Neural cell (in vitro differentiated cells): ENCODE measurements at regions not wholly inside any gene's neighbourhood (a gene's known extent, or its start where the extent isn't known, plus 50 kb on each side); places are given as distances from the start of the nearest gene placed in this dataset.

ENCODE experiments used
- H2AFZ ChIP-seq: fragments of 200-600, 300-800 bp; sonication (generic), shearing (Covaris generic); 2 replicates; pipeline ENCODE4 v1.6.0; 2014; ENCODE audit warnings: low read depth, mild to moderate bottlenecking, antibody characterized with exemption, low read length, moderate library complexity
- H3F3A ChIP-seq: fragments of 200-600 bp; shearing (Covaris generic); 2 replicates; pipeline ENCODE4 v1.6.1; 2016; ENCODE audit warnings: mild to moderate bottlenecking, moderate library complexity, mixed read lengths, antibody characterized with exemption, low read length; ENCODE audit not compliant: insufficient read depth, poor library complexity, severe bottlenecking
- H3K27ac ChIP-seq: fragments of 200-600, 300-800 bp; sonication (generic), shearing (Covaris generic); 2 replicates; pipeline ENCODE4 v1.5.1; 2014; ENCODE audit warnings: mild to moderate bottlenecking, low read length, moderate library complexity
- H3K27me3 ChIP-seq: fragments of 300-800, 200-600 bp; sonication (generic), shearing (Covaris generic); 2 replicates; pipeline ENCODE4 v1.6.0; 2014; ENCODE audit warnings: mild to moderate bottlenecking, low read depth, low read length, moderate library complexity; ENCODE audit not compliant: insufficient read depth
- H3K36me3 ChIP-seq: fragments of 300-800, 200-600 bp; sonication (generic), shearing (Covaris generic); 2 replicates; pipeline ENCODE4 v1.5.1; 2014; ENCODE audit warnings: mild to moderate bottlenecking, antibody characterized with exemption, low read length, moderate library complexity; ENCODE audit not compliant: insufficient read depth
- H3K4me2 ChIP-seq: fragments of 300-800, 200-600 bp; sonication (generic), shearing (Covaris generic); 2 replicates; pipeline ENCODE4 v1.6.0; 2014; ENCODE audit warnings: mild to moderate bottlenecking, low read length
- H3K4me3 ChIP-seq: fragments of 300-800, 200-600 bp; sonication (generic), shearing (Covaris generic); 2 replicates; pipeline ENCODE4 v1.5.1; 2014; ENCODE audit warnings: mild to moderate bottlenecking, low read length, moderate library complexity
- H3K79me2 ChIP-seq: fragments of 200-600 bp; shearing (Covaris generic); replicated peaks from 2 replicates; pipeline ENCODE4 v1.6.0; 2014; ENCODE audit warnings: mild to moderate bottlenecking, low read length, moderate library complexity; ENCODE audit not compliant: insufficient read depth
- H3K9ac ChIP-seq: fragments of 300-800, 200-600 bp; sonication (generic), shearing (Covaris generic); 2 replicates; pipeline ENCODE4 v1.6.1; 2016; ENCODE audit warnings: mild to moderate bottlenecking, low read length, mixed read lengths
- H3K9me2 ChIP-seq: fragments of 200-600 bp; shearing (Covaris generic); 2 replicates; pipeline ENCODE4 v1.6.1; 2016; ENCODE audit warnings: mild to moderate bottlenecking, low read length, mixed read lengths; ENCODE audit not compliant: insufficient read depth
- H3K9me3 ChIP-seq: fragments of 200-600, 300-800 bp; sonication (generic), shearing (Covaris generic); 2 replicates; pipeline ENCODE4 v1.6.1; 2016; ENCODE audit warnings: mild to moderate bottlenecking, mixed run types, low read length, moderate library complexity, mixed read lengths
- H4K20me1 ChIP-seq: fragments of 200-600 bp; shearing (Covaris generic); 2 replicates; pipeline ENCODE4 v1.6.1; 2016; ENCODE audit warnings: mild to moderate bottlenecking, mixed run types; ENCODE audit not compliant: insufficient read depth
- EP300 ChIP-seq: fragments of 450-650 bp; conservative IDR thresholded peaks from 2 replicates; pipeline ENCODE4 v1.6.1; 2014; ENCODE audit warnings: antibody characterized with exemption, mild to moderate bottlenecking, moderate library complexity; ENCODE audit not compliant: poor library complexity, severe bottlenecking
- EZH2 ChIP-seq: fragments of 200-600, 300-800 bp; shearing (Covaris generic), sonication (generic); IDR thresholded peaks from 2 replicates; pipeline ENCODE4 v1.6.1; 2014; ENCODE audit warnings: antibody characterized with exemption, low read length, borderline replicate concordance, mild to moderate bottlenecking; ENCODE audit not compliant: insufficient read depth, poor library complexity, severe bottlenecking
- MXI1 ChIP-seq: fragments of 450-650 bp; conservative IDR thresholded peaks from 2 replicates; pipeline ENCODE4 v1.6.1; 2014; ENCODE audit warnings: antibody characterized with exemption, mild to moderate bottlenecking; ENCODE audit not compliant: poor library complexity, severe bottlenecking
- POLR2AphosphoS5 ChIP-seq: IDR thresholded peaks from 2 replicates; pipeline ENCODE4 v1.6.1; 2012
- RAD21 ChIP-seq: fragments of 450-650 bp; conservative IDR thresholded peaks from 2 replicates; pipeline ENCODE4 v1.6.1; 2014; ENCODE audit warnings: antibody characterized with exemption, mild to moderate bottlenecking, moderate library complexity
- SMC3 ChIP-seq: fragments of 450-650 bp; conservative IDR thresholded peaks from 2 replicates; pipeline ENCODE4 v1.6.1; 2014; ENCODE audit warnings: antibody characterized with exemption, mild to moderate bottlenecking, moderate library complexity; ENCODE audit not compliant: poor library complexity
- TAF1 ChIP-seq: IDR thresholded peaks from 2 replicates; pipeline ENCODE4 v1.6.1; 2012; ENCODE audit warnings: low read depth
- TF ChIP-seq, protein P1 (sequence below): fragments of 450-650 bp; IDR thresholded peaks from 2 replicates; pipeline ENCODE4 v1.5.1; 2014; ENCODE audit warnings: antibody characterized with exemption, mild to moderate bottlenecking, moderate library complexity; ENCODE audit not compliant: poor library complexity, severe bottlenecking
- TF ChIP-seq, protein P2 (sequence below): IDR thresholded peaks from 2 replicates; pipeline ENCODE4 v1.6.1; 2012; ENCODE audit warnings: borderline replicate concordance

- H3K36me3 ChIP-seq, result no peaks in the 10 kb centered on the region
- TF ChIP-seq POLR2AphosphoS5 (no peak), SMC3 (no peak), TAF1 (no peak), MXI1 (no peak), EZH2 (no peak), RAD21 (no peak), EP300 (no peak)
- TF ChIP-seq, protein P1, sequence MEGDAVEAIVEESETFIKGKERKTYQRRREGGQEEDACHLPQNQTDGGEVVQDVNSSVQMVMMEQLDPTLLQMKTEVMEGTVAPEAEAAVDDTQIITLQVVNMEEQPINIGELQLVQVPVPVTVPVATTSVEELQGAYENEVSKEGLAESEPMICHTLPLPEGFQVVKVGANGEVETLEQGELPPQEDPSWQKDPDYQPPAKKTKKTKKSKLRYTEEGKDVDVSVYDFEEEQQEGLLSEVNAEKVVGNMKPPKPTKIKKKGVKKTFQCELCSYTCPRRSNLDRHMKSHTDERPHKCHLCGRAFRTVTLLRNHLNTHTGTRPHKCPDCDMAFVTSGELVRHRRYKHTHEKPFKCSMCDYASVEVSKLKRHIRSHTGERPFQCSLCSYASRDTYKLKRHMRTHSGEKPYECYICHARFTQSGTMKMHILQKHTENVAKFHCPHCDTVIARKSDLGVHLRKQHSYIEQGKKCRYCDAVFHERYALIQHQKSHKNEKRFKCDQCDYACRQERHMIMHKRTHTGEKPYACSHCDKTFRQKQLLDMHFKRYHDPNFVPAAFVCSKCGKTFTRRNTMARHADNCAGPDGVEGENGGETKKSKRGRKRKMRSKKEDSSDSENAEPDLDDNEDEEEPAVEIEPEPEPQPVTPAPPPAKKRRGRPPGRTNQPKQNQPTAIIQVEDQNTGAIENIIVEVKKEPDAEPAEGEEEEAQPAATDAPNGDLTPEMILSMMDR, result no peak
- TF ChIP-seq, protein P2, sequence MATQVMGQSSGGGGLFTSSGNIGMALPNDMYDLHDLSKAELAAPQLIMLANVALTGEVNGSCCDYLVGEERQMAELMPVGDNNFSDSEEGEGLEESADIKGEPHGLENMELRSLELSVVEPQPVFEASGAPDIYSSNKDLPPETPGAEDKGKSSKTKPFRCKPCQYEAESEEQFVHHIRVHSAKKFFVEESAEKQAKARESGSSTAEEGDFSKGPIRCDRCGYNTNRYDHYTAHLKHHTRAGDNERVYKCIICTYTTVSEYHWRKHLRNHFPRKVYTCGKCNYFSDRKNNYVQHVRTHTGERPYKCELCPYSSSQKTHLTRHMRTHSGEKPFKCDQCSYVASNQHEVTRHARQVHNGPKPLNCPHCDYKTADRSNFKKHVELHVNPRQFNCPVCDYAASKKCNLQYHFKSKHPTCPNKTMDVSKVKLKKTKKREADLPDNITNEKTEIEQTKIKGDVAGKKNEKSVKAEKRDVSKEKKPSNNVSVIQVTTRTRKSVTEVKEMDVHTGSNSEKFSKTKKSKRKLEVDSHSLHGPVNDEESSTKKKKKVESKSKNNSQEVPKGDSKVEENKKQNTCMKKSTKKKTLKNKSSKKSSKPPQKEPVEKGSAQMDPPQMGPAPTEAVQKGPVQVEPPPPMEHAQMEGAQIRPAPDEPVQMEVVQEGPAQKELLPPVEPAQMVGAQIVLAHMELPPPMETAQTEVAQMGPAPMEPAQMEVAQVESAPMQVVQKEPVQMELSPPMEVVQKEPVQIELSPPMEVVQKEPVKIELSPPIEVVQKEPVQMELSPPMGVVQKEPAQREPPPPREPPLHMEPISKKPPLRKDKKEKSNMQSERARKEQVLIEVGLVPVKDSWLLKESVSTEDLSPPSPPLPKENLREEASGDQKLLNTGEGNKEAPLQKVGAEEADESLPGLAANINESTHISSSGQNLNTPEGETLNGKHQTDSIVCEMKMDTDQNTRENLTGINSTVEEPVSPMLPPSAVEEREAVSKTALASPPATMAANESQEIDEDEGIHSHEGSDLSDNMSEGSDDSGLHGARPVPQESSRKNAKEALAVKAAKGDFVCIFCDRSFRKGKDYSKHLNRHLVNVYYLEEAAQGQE, result no peak
- no peaks in the 10 kb centered on the region for H3K27me3 ChIP-seq
Measured at GRCh38 chr6:66128656-66129055, 421.6 kb upstream of the EYS start.

DNA sequence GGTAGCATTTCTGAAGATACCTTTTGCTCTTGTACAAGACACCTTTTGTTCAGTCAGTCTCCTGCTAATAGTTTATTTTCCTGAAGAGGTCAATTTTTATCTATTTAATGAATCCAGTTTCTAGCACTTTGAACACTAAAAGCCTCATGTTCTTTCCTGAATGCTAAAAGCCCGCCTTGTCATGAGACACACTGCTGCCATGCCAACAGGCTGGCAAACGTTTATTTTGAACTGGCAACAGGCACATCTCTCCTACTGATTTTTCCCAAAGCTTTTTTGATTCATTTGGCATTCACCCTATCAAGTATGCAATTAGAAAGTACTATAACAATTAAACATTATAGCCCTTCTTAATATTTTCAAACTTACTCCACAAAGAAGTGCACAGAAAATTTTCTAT is 421.2 kb upstream of the EYS start:
- Histone ChIP-seq H3K9ac (no peak overlapping the region), H3K4me2 (no peak overlapping the region)
- TF ChIP-seq TAF1 (no peak), SMC3 (no peak), RAD21 (no peak), MXI1 (no peak), EP300 (no peak), POLR2AphosphoS5 (no peak), EZH2 (no peak)
- TF ChIP-seq, protein P2, result no peak
- TF ChIP-seq, protein P1, result no peak

More at GRCh38 chr6:66128656-66129055, 421.6 kb upstream of the EYS start:
- Histone ChIP-seq H2AFZ (no peak overlapping the region), H3K9ac (no peak overlapping the region), H3K27ac (no peak overlapping the region), H3K79me2 (no peaks in the 10 kb centered on the region), H3K9me2 (no peaks in the 10 kb centered on the region), H3K4me3 (no peak overlapping the region), H4K20me1 (no peaks in the 10 kb centered on the region), H3K4me2 (no peak overlapping the region), H3F3A (no peaks in the 10 kb centered on the region), H3K9me3 (no peaks in the 10 kb centered on the region)

More for the DNA sequence above, 421.2 kb upstream of the EYS start:
- no peak overlapping the region for H3K27ac ChIP-seq
- H2AFZ ChIP-seq, result no peak overlapping the region
- no peaks in the 10 kb centered on the region for H3K9me3 ChIP-seq
- no peaks in the 10 kb centered on the region for H4K20me1 ChIP-seq
- H3K4me3 ChIP-seq, result no peak overlapping the region
- H3K27me3 ChIP-seq, result no peaks in the 10 kb centered on the region
- H3K79me2 ChIP-seq, result no peaks in the 10 kb centered on the region
- H3F3A ChIP-seq, result no peaks in the 10 kb centered on the region
- H3K36me3 ChIP-seq, result no peaks in the 10 kb centered on the region
- H3K9me2 ChIP-seq, result no peaks in the 10 kb centered on the region
